Panc1 (cell line): ENCODE measurements at regions not wholly inside any gene's neighbourhood (a gene's known extent, or its start where the extent isn't known, plus 50 kb on each side); places are given as distances from the start of the nearest gene placed in this dataset.

Source experiments
- ATAC-seq: fragments of 200-7000 bp; cut with Tn5 transposase; 2 replicates; pipeline ENCODE4 v1.9.1; 2020; ENCODE audit warnings: mild to moderate bottlenecking, moderate library complexity
- BruUV-seq: library from RNA; stranded (reverse); fragments of 400-500 nt; replicated peaks from 2 replicates; lab custom pipeline; 2021; lab: Mats Ljungman, UMichigan
- CTCF ChIA-PET: fragments of 300-600 bp; sonication (Branson Sonifier 250); formaldehyde crosslinking; loops from one replicate; lab custom pipeline; 2022; ENCODE audit warnings: antibody characterized with exemption; lab: Charles Lee
- POLR2A ChIA-PET: fragments of 300-600 bp; sonication (Branson Sonifier 250); formaldehyde crosslinking; loops from one replicate; lab custom pipeline; 2022; ENCODE audit warnings: antibody characterized with exemption; lab: Charles Lee
- DNase-seq: peaks from one replicate; pipeline ENCODE4 v3.0.0-alpha.2; 2010; ENCODE audit warnings: low read depth, low spot score
- H3K27ac ChIP-seq: 2 replicates; pipeline ENCODE4 v1.5.1; 2011; ENCODE audit warnings: mild to moderate bottlenecking, low read length, inconsistent platforms
- H3K27me3 ChIP-seq: fragments of 200-500 bp; sonication (Bioruptor generic); 2 replicates; pipeline ENCODE4 v1.6.0; 2014; ENCODE audit warnings: low read length, inconsistent platforms; ENCODE audit not compliant: control insufficient read depth, insufficient read depth
- H3K36me3 ChIP-seq: fragments of 200-500 bp; sonication (Bioruptor generic); 2 replicates; pipeline ENCODE4 v1.5.1; 2014; ENCODE audit warnings: inconsistent platforms, mild to moderate bottlenecking, low read length, moderate library complexity; ENCODE audit not compliant: control insufficient read depth, insufficient read depth
- H3K4me1 ChIP-seq: 2 replicates; pipeline ENCODE4 v1.5.1; 2011; ENCODE audit warnings: inconsistent platforms, mild to moderate bottlenecking, low read length, moderate library complexity; ENCODE audit not compliant: control insufficient read depth, insufficient read depth
- H3K4me3 ChIP-seq, 2 experiments: 2 replicates each; pipeline ENCODE4 v1.5.1; 2011 to 2012; ENCODE audit warnings: low read depth in 2 of 2, low read length in 2 of 2, mild to moderate bottlenecking in 2 of 2, inconsistent platforms in 1 of 2, moderate library complexity in 1 of 2
- H3K9me3 ChIP-seq: fragments of 200-500 bp; sonication (Bioruptor generic); 2 replicates; pipeline ENCODE4 v1.5.1; 2014; ENCODE audit warnings: low read depth, mild to moderate bottlenecking, inconsistent platforms, low read length, moderate library complexity; ENCODE audit not compliant: control insufficient read depth, insufficient read depth
- POLR2AphosphoS5 ChIP-seq: IDR thresholded peaks from 2 replicates; pipeline ENCODE4 v1.6.1; 2012; ENCODE audit warnings: mild to moderate bottlenecking, low read depth, low read length, moderate library complexity
- SIN3A ChIP-seq: IDR thresholded peaks from 2 replicates; pipeline ENCODE4 v1.6.1; 2012; ENCODE audit warnings: low read depth, mild to moderate bottlenecking, low read length, moderate library complexity, borderline replicate concordance; ENCODE audit not compliant: insufficient read depth
- TCF7L2 ChIP-seq: IDR thresholded peaks from 2 replicates; pipeline ENCODE4 v1.6.1; 2011; ENCODE audit warnings: mild to moderate bottlenecking, low read depth, low read length, inconsistent platforms
- in situ Hi-C: cut with HindIII; loops from 2 replicates; pipeline ENCODE4 v1.10.0; 2016; ENCODE audit warnings: low sequenced_read_pairs, low pct_unique_long_range_greater_than_20kb
- intact Hi-C: fragments of 100-400 bp; cut with micrococcal nuclease; formaldehyde crosslinking; loops from one replicate; pipeline ENCODE4 v1.10.0; 2022; ENCODE audit not compliant: unreplicated experiment
- TF ChIP-seq, protein P1 (sequence below): fragments of 450-650 bp; IDR thresholded peaks from 2 replicates; pipeline ENCODE4 v1.5.1; 2017; ENCODE audit warnings: mild to moderate bottlenecking
- TF ChIP-seq, protein P2 (sequence below), 2 experiments: IDR thresholded peaks; 2 replicates each; pipeline ENCODE4 v1.6.1; 2011 to 2012; ENCODE audit warnings: low read depth in 2 of 2, control low read depth in 1 of 2, low read length in 1 of 2, mild to moderate bottlenecking in 1 of 2, moderate library complexity in 1 of 2; ENCODE audit not compliant: insufficient read depth in 1 of 2

DNA sequence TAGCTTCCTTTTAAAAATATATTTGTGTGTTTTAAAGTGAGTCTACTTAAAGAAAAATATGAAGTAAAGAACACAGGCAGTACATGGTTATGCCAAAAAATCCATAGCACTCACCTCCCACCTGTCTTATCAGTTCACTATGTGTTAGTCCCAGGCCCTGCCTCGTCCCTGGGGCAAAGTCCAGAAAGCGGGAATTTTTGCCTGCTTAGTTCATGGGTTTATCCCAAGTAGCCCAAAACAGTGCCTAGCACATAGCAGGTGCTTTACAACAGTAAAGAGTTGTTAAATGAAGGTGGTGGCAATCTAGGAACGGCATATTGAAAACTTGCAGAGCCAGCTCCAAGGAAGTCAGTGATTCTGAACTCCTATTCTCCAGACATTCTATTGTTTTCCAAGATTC, 154.0 kb downstream of the MN1 start:
- no TSS peak for BruUV-seq
- in situ Hi-C loops, result no loop called here
- ChIA-PET POLR2A (no interaction called here), CTCF (no interaction called here)
- intact Hi-C loops, result no loop called here
- no peak for DNase-seq
- no peak overlapping the region for H3K27ac ChIP-seq
- no peaks in the 10 kb centered on the region for H3K4me1 ChIP-seq
- TF ChIP-seq, protein P1, sequence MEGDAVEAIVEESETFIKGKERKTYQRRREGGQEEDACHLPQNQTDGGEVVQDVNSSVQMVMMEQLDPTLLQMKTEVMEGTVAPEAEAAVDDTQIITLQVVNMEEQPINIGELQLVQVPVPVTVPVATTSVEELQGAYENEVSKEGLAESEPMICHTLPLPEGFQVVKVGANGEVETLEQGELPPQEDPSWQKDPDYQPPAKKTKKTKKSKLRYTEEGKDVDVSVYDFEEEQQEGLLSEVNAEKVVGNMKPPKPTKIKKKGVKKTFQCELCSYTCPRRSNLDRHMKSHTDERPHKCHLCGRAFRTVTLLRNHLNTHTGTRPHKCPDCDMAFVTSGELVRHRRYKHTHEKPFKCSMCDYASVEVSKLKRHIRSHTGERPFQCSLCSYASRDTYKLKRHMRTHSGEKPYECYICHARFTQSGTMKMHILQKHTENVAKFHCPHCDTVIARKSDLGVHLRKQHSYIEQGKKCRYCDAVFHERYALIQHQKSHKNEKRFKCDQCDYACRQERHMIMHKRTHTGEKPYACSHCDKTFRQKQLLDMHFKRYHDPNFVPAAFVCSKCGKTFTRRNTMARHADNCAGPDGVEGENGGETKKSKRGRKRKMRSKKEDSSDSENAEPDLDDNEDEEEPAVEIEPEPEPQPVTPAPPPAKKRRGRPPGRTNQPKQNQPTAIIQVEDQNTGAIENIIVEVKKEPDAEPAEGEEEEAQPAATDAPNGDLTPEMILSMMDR, result no peak
- no peak for TF ChIP-seq SIN3A
- no peak for TF ChIP-seq POLR2AphosphoS5
- no peak overlapping the region for H3K4me3 ChIP-seq
- no peak for ATAC-seq
- no peaks in the 10 kb centered on the region for H3K27me3 ChIP-seq
- H3K9me3 ChIP-seq, result no peaks in the 10 kb centered on the region
- H3K36me3 ChIP-seq, result no peaks in the 10 kb centered on the region

DNA sequence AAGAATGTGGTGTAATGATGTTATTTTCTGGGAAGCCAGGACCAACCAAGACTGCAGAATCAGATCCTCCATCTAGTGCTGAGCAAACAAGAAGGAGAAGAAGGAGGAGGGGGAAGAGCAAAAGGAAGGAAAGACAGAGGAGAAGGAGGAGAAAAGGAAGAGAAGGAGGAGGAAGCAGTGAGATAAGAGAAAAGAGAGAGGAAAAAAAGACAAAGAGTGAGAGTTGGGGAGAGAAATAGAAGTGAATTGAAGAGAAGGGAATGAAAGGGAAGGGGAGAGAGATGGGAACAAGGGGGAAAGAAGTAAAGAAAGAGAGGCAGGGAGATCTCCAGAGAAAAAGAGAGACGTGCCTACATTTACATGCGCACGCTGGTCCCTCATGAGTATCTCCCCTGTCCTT, 153.5 kb downstream of the MN1 start:
- Histone ChIP-seq H3K27ac (no peak overlapping the region), H3K9me3 (no peaks in the 10 kb centered on the region), H3K4me1 (no peaks in the 10 kb centered on the region), H3K36me3 (no peaks in the 10 kb centered on the region), H3K4me3 (no peak overlapping the region), H3K27me3 (no peaks in the 10 kb centered on the region)
- TF ChIP-seq, protein P1, result no peak
- no peak for TF ChIP-seq TCF7L2
- TF ChIP-seq, protein P2, sequence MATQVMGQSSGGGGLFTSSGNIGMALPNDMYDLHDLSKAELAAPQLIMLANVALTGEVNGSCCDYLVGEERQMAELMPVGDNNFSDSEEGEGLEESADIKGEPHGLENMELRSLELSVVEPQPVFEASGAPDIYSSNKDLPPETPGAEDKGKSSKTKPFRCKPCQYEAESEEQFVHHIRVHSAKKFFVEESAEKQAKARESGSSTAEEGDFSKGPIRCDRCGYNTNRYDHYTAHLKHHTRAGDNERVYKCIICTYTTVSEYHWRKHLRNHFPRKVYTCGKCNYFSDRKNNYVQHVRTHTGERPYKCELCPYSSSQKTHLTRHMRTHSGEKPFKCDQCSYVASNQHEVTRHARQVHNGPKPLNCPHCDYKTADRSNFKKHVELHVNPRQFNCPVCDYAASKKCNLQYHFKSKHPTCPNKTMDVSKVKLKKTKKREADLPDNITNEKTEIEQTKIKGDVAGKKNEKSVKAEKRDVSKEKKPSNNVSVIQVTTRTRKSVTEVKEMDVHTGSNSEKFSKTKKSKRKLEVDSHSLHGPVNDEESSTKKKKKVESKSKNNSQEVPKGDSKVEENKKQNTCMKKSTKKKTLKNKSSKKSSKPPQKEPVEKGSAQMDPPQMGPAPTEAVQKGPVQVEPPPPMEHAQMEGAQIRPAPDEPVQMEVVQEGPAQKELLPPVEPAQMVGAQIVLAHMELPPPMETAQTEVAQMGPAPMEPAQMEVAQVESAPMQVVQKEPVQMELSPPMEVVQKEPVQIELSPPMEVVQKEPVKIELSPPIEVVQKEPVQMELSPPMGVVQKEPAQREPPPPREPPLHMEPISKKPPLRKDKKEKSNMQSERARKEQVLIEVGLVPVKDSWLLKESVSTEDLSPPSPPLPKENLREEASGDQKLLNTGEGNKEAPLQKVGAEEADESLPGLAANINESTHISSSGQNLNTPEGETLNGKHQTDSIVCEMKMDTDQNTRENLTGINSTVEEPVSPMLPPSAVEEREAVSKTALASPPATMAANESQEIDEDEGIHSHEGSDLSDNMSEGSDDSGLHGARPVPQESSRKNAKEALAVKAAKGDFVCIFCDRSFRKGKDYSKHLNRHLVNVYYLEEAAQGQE (IDR thresholded peaks at IDR 0.05; ENCODE audit: insufficient read depth in 1 of 2, low read depth in 2 of 2, low read length in 1 of 2), result no peak
- no peak for TF ChIP-seq POLR2AphosphoS5
- no peak for TF ChIP-seq SIN3A
- DNase-seq (no peak), ATAC-seq (no peak)
- no TSS peak for BruUV-seq
- POLR2A ChIA-PET, result interaction anchor here (0.6 kb wide), 1 partner anchor 73 kb away, joined by 3 read pairs; no protein-coding TSS in a partner anchor
- in situ Hi-C loops, result no loop called here
- intact Hi-C loops, result no loop called here
- CTCF ChIA-PET, result no interaction called here
